ENCODE measurements at regions not wholly inside any gene's neighbourhood (a gene's known extent, or its start where the extent isn't known, plus 50 kb on each side); places are given as distances from the start of the nearest gene placed in this dataset.
"Not testable (repeated sequence)": the region's sequence is repeated elsewhere in the genome, so short reads cannot be mapped to it uniquely, and the experiment has no call there.

GRCh38 chrY:19055232-19056137 lies 281.9 kb upstream of the HSFY2 start:
- no peak for DNase-seq (ENCODE audit: low read depth in 3 of 3)

- no peak for DNase-seq (ENCODE audit: low read depth in 3 of 3)
Observed at GRCh38 chrY:19053806-19054205, 280.3 kb upstream of the HSFY2 start.

GRCh38 chrY:19051021-19051420 lies 277.5 kb upstream of the HSFY2 start:
- DNase-seq (ENCODE audit: low read depth in 3 of 3): no peak

- DNase-seq (ENCODE audit: low read depth in 3 of 3): no peak
Observed at GRCh38 chrY:19042984-19043442, 269.5 kb upstream of the HSFY2 start.

- DNase-seq (ENCODE audit: low read depth in 3 of 3): no peak
Observed at GRCh38 chrY:19042306-19042958, 268.9 kb upstream of the HSFY2 start.

GRCh38 chrY:19026631-19027030 lies 253.1 kb upstream of the HSFY2 start:
- DNase-seq (ENCODE audit: low read depth in 3 of 3): no peak

GRCh38 chrY:19023934-19024333 lies 250.4 kb upstream of the HSFY2 start:
- DNase-seq (ENCODE audit: low read depth in 3 of 3): no peak

GRCh38 chrY:19020193-19020592 lies 246.7 kb upstream of the HSFY2 start:
- DNase-seq (ENCODE audit: low read depth in 3 of 3): no peak

GRCh38 chrY:19016990-19017389 lies 243.5 kb upstream of the HSFY2 start:
- DNase-seq (ENCODE audit: low read depth in 3 of 3): no peak

GRCh38 chrY:19015854-19016253 lies 242.3 kb upstream of the HSFY2 start:
- DNase-seq (ENCODE audit: low read depth in 3 of 3): no peak

GRCh38 chrY:19015213-19015612 lies 241.7 kb upstream of the HSFY2 start:
- no peak for DNase-seq (ENCODE audit: low read depth in 3 of 3)

- no peak for DNase-seq (ENCODE audit: low read depth in 3 of 3)
Observed at GRCh38 chrY:19012985-19013384, 239.4 kb upstream of the HSFY2 start.

- no peak for DNase-seq (ENCODE audit: low read depth in 3 of 3)
Observed at GRCh38 chrY:19011605-19012090, 238.1 kb upstream of the HSFY2 start.

- DNase-seq (ENCODE audit: low read depth in 3 of 3): no peak
Observed at GRCh38 chrY:19006234-19006633, 232.7 kb upstream of the HSFY2 start.

GRCh38 chrY:19005579-19005978 lies 232.0 kb upstream of the HSFY2 start:
- no peak for DNase-seq (ENCODE audit: low read depth in 3 of 3)

- no peak for DNase-seq (ENCODE audit: low read depth in 3 of 3)
Observed at GRCh38 chrY:18997635-18998240, 224.2 kb upstream of the HSFY2 start.

- no peak for DNase-seq (ENCODE audit: low read depth in 3 of 3)
Observed at GRCh38 chrY:18993480-18993879, 219.9 kb upstream of the HSFY2 start.

GRCh38 chrY:18992684-18993083 lies 219.1 kb upstream of the HSFY2 start:
- DNase-seq (ENCODE audit: low read depth in 3 of 3): not testable (repeated sequence)

GRCh38 chrY:18989356-18989755 lies 215.8 kb upstream of the HSFY2 start:
- no peak for DNase-seq (ENCODE audit: low read depth in 3 of 3)

GRCh38 chrY:18966001-18966400 lies 192.5 kb upstream of the HSFY2 start:
- DNase-seq (ENCODE audit: low read depth in 3 of 3): no peak

- no peak for DNase-seq (ENCODE audit: low read depth in 3 of 3)
Observed at GRCh38 chrY:18958846-18959245, 185.3 kb upstream of the HSFY2 start.

- DNase-seq (ENCODE audit: low read depth in 3 of 3): no peak
Observed at GRCh38 chrY:18951657-18952435, 178.3 kb upstream of the HSFY2 start.
